Gastrocnemius medialis (tissue), 4 donors: ENCODE measurements at regions not wholly inside any gene's neighbourhood (a gene's known extent, or its start where the extent isn't known, plus 50 kb on each side); places are given as distances from the start of the nearest gene placed in this dataset.
"Not testable (repeated sequence)": the region's sequence is repeated elsewhere in the genome, so short reads cannot be mapped to it uniquely, and the experiment has no call there.

Experiments used
- ATAC-seq, 2 donors: fragments of 150-250 bp; one replicate each; pipeline ENCODE4 v1.9.1; 2016
- DNase-seq, 2 donors: peaks; one replicate each; pipeline ENCODE4 v3.0.0-alpha.2; 2019
- H3K27ac ChIP-seq, 4 donors: fragments of 200-600 bp; sonication (generic); 1 replicate in 1 of 4; 2 replicates in 3 of 4; pipeline ENCODE4 v1.5.1; 2016 to 2018; ENCODE audit warnings: mild to moderate bottlenecking in 2 of 4, moderate library complexity in 1 of 4
- H3K27me3 ChIP-seq, 3 donors: fragments of 200-600 bp; sonication (generic) in 2 of 3; 1 replicate in 1 of 3; 2 replicates in 2 of 3; pipeline versions ENCODE4 v1.5.1 to v1.6.0; 2016 to 2019; ENCODE audit warnings: mild to moderate bottlenecking in 1 of 3, moderate library complexity in 1 of 3
- H3K36me3 ChIP-seq, 2 donors: fragments of 200-600 bp; sonication (generic) in 1 of 2; one replicate each; pipeline ENCODE4 v1.5.1; 2017 to 2018
- H3K4me1 ChIP-seq, 2 donors: fragments of 200-600 bp; sonication (generic) in 1 of 2; one replicate each; pipeline ENCODE4 v1.5.1; 2016 to 2017; ENCODE audit warnings: mild to moderate bottlenecking in 2 of 2
- H3K4me3 ChIP-seq, 4 donors: fragments of 200-600 bp; sonication (generic) in 3 of 4; 1 replicate in 1 of 4; 2 replicates in 3 of 4; pipeline ENCODE4 v1.5.1; 2016 to 2019; ENCODE audit warnings: mild to moderate bottlenecking in 2 of 4
- H3K9me3 ChIP-seq, 3 donors: fragments of 200-600 bp; sonication (generic) in 2 of 3; 1 replicate in 1 of 3; 2 replicates in 2 of 3; pipeline ENCODE4 v1.5.1; 2016 to 2019
- CTCF ChIP-seq, 5 experiments: fragments of 450-650 bp in 3 of 5; fragments of 200-600 bp in 2 of 5; sonication (generic) in 2 of 5; IDR thresholded peaks in 4 of 5; conservative IDR thresholded peaks in 1 of 5; 1 replicate in 4 of 5; 2 replicates in 1 of 5; pipeline ENCODE4 v1.5.1; 2016 to 2019; ENCODE audit warnings: antibody characterized with exemption in 5 of 5, mild to moderate bottlenecking in 3 of 5, moderate library complexity in 3 of 5
- POLR2A ChIP-seq, 2 donors: fragments of 450-650 bp; IDR thresholded peaks; one replicate each; pipeline ENCODE4 v1.6.1; 2017; ENCODE audit warnings: antibody characterized with exemption in 2 of 2, mild to moderate bottlenecking in 2 of 2, moderate library complexity in 2 of 2
- in situ Hi-C, 4 donors: fragments of 200-750 bp; cut with MboI; loops; one replicate each; pipeline versions ENCODE4 v1.15.0 to v1.8.0; 2017; ENCODE audit warnings: low sequenced_read_pairs in 4 of 4
- intact Hi-C: fragments of 100-400 bp; cut with DNase I; formaldehyde crosslinking; loops from one replicate; pipeline ENCODE4 v1.15.1; 2023; ENCODE audit warnings: low total_unique reads

- Histone ChIP-seq H3K27ac (no peak overlapping the region), H3K4me3 (no peak overlapping the region), H3K4me1 (no peaks in the 10 kb centered on the region), H3K36me3 (no peaks in the 10 kb centered on the region), H3K27me3 (no peaks in the 10 kb centered on the region), H3K9me3 (no peaks in the 10 kb centered on the region)
- in situ Hi-C loops = no loop called here
- intact Hi-C loops = no loop called here
- no peak for DNase-seq
- ATAC-seq = no peak
- TF ChIP-seq CTCF (IDR thresholded peaks at IDR 0.05 in 4 of 5, conservative IDR thresholded peaks at IDR 0.05 in 1 of 5) (no peak), POLR2A (IDR thresholded peaks at IDR 0.05) (no peak)
These were observed 1695.8 kb upstream of the PIK3C3 start for GRCh38 chr18:40259115-40259835.

- ATAC-seq (no peak), DNase-seq (no peak)
- no peaks in the 10 kb centered on the region for H3K36me3 ChIP-seq
- no peak for TF ChIP-seq POLR2A (IDR thresholded peaks at IDR 0.05)
- no peak for TF ChIP-seq CTCF (IDR thresholded peaks at IDR 0.05 in 4 of 5, conservative IDR thresholded peaks at IDR 0.05 in 1 of 5)
- no peak overlapping the region for H3K4me3 ChIP-seq
- in situ Hi-C loops (no loop called here), intact Hi-C loops (no loop called here)
- no peak overlapping the region for H3K27ac ChIP-seq
- no peaks in the 10 kb centered on the region for H3K9me3 ChIP-seq
- no peaks in the 10 kb centered on the region for H3K27me3 ChIP-seq
- no peaks in the 10 kb centered on the region for H3K4me1 ChIP-seq
These were observed 1696.7 kb upstream of the PIK3C3 start for GRCh38 chr18:40258311-40258710.

- TF ChIP-seq CTCF (IDR thresholded peaks at IDR 0.05 in 4 of 5, conservative IDR thresholded peaks at IDR 0.05 in 1 of 5) (no peak), POLR2A (IDR thresholded peaks at IDR 0.05) (no peak)
- Histone ChIP-seq H3K36me3 (no peaks in the 10 kb centered on the region), H3K4me3 (no peak overlapping the region), H3K27ac (no peak overlapping the region), H3K27me3 (no peaks in the 10 kb centered on the region), H3K9me3 (no peaks in the 10 kb centered on the region), H3K4me1 (no peaks in the 10 kb centered on the region)
- ATAC-seq (no peak), DNase-seq (no peak)
- in situ Hi-C loops = no loop called here
- intact Hi-C loops = no loop called here
These were observed 1704.8 kb upstream of the PIK3C3 start for GRCh38 chr18:40250236-40250635.

GRCh38 chr18:40249390-40250080 lies 1705.5 kb upstream of the PIK3C3 start:
- Histone ChIP-seq H3K27ac (no peak overlapping the region), H3K4me1 (no peaks in the 10 kb centered on the region), H3K4me3 (no peak overlapping the region), H3K9me3 (no peaks in the 10 kb centered on the region), H3K27me3 (no peaks in the 10 kb centered on the region), H3K36me3 (no peaks in the 10 kb centered on the region)
- no peak for DNase-seq
- no peak for ATAC-seq
- no peak for TF ChIP-seq CTCF (IDR thresholded peaks at IDR 0.05 in 4 of 5, conservative IDR thresholded peaks at IDR 0.05 in 1 of 5)
- TF ChIP-seq POLR2A (IDR thresholded peaks at IDR 0.05) = no peak
- intact Hi-C loops = no loop called here
- in situ Hi-C loops = no loop called here

GRCh38 chr18:40245612-40246011 lies 1709.4 kb upstream of the PIK3C3 start:
- DNase-seq, H3K4me3 ChIP-seq, intact Hi-C loops: not testable (repeated sequence)

More at GRCh38 chr18:40245612-40246011, 1709.4 kb upstream of the PIK3C3 start:
- H3K9me3 ChIP-seq, H3K27ac ChIP-seq, H3K4me1 ChIP-seq, in situ Hi-C loops, H3K27me3 ChIP-seq, H3K36me3 ChIP-seq, ATAC-seq: not testable (repeated sequence)
